CD14-positive monocyte (primary cell): ENCODE measurements at regions not wholly inside any gene's neighbourhood (a gene's known extent, or its start where the extent isn't known, plus 50 kb on each side); places are given as distances from the start of the nearest gene placed in this dataset.
"Not testable (repeated sequence)": the region's sequence is repeated elsewhere in the genome, so short reads cannot be mapped to it uniquely, and the experiment has no call there.

Experiments
- DNase-seq, 3 donors: peaks; one replicate each; pipeline ENCODE4 v3.0.0-alpha.2; 2011 to 2022
- H2AFZ ChIP-seq: 2 replicates; pipeline ENCODE4 v1.6.0; 2012; ENCODE audit warnings: mild to moderate bottlenecking, low read depth, low read length, inconsistent platforms; ENCODE audit not compliant: insufficient read depth, poor library complexity, severe bottlenecking
- H3K27ac ChIP-seq, 2 donors: 1 replicate in 1 of 2; 2 replicates in 1 of 2; pipeline ENCODE4 v1.5.1; 2012 to 2013; ENCODE audit warnings: low read length in 2 of 2, control low read depth in 1 of 2, inconsistent platforms in 1 of 2, low read depth in 1 of 2, mild to moderate bottlenecking in 1 of 2
- H3K27me3 ChIP-seq, 2 donors: one replicate each; pipeline versions ENCODE4 v1.6.0 to v1.6.1; 2011 to 2013; ENCODE audit warnings: low read length in 2 of 2; ENCODE audit not compliant: control insufficient read depth in 2 of 2, insufficient read depth in 2 of 2
- H3K36me3 ChIP-seq, 2 donors: replicated peaks in 1 of 2; 1 replicate in 1 of 2; 2 replicates in 1 of 2; pipeline versions ENCODE4 v1.5.1 to v1.6.1; 2012 to 2013; ENCODE audit warnings: low read length in 2 of 2, control low read depth in 1 of 2, inconsistent platforms in 1 of 2, mild to moderate bottlenecking in 1 of 2; ENCODE audit not compliant: insufficient read depth in 2 of 2, control insufficient read depth in 1 of 2
- H3K4me1 ChIP-seq, 2 donors: 1 replicate in 1 of 2; 2 replicates in 1 of 2; pipeline versions ENCODE4 v1.5.1 to v1.6.1; 2012 to 2013; ENCODE audit warnings: low read length in 2 of 2, control low read depth in 1 of 2, inconsistent platforms in 1 of 2, mild to moderate bottlenecking in 1 of 2, moderate library complexity in 1 of 2; ENCODE audit not compliant: insufficient read depth in 2 of 2, control insufficient read depth in 1 of 2
- H3K4me2 ChIP-seq: replicated peaks from 2 replicates; pipeline ENCODE3; 2012; ENCODE audit warnings: low read length, moderate library complexity, mild to moderate bottlenecking; ENCODE audit not compliant: poor library complexity, severe bottlenecking; ENCODE audit errors: extremely low read depth
- H3K4me3 ChIP-seq, 3 experiments: fragments of 200-600 bp in 1 of 3; sonication (generic) in 1 of 3; replicated peaks in 1 of 3; 1 replicate in 2 of 3; 2 replicates in 1 of 3; pipeline ENCODE4 v1.5.1; 2011 to 2013; ENCODE audit warnings: low read length in 3 of 3, mild to moderate bottlenecking in 3 of 3, control low read depth in 2 of 3, low read depth in 2 of 3, inconsistent platforms in 1 of 3, moderate library complexity in 1 of 3
- H3K79me2 ChIP-seq: 2 replicates; pipeline ENCODE4 v1.6.0; 2012; ENCODE audit warnings: mild to moderate bottlenecking, control low read depth, inconsistent platforms, low read length, moderate library complexity; ENCODE audit not compliant: insufficient read depth
- H3K9ac ChIP-seq: 2 replicates; pipeline ENCODE4 v1.6.0; 2017; ENCODE audit warnings: low read length, mild to moderate bottlenecking; ENCODE audit not compliant: insufficient read depth, poor library complexity, severe bottlenecking
- H3K9me3 ChIP-seq, 2 donors: replicated peaks in 1 of 2; 1 replicate in 1 of 2; 2 replicates in 1 of 2; pipeline versions ENCODE4 v1.5.1 to v1.6.1; 2012 to 2013; ENCODE audit warnings: low read length in 2 of 2, control low read depth in 1 of 2; ENCODE audit not compliant: control insufficient read depth in 1 of 2, insufficient read depth in 1 of 2
- H4K20me1 ChIP-seq: 2 replicates; pipeline ENCODE4 v1.6.0; 2012; ENCODE audit warnings: mild to moderate bottlenecking, low read length, control low read depth, moderate library complexity; ENCODE audit not compliant: insufficient read depth
- H3K27ac Mint-ChIP-seq, 7 donors: one replicate each; pipeline ENCODE4 v1.8.0; 2020; ENCODE audit warnings: mild to moderate bottlenecking in 7 of 7, mixed read lengths in 7 of 7, moderate library complexity in 6 of 7, inconsistent platforms in 2 of 7
- H3K27me3 Mint-ChIP-seq, 3 donors: one replicate each; pipeline ENCODE4 v1.8.0; 2021 to 2022; ENCODE audit warnings: low read depth in 3 of 3, mild to moderate bottlenecking in 3 of 3, mixed read lengths in 3 of 3, moderate library complexity in 3 of 3, inconsistent platforms in 1 of 3
- H3K36me3 Mint-ChIP-seq, 2 donors: one replicate each; pipeline ENCODE4 v1.8.0; 2020; ENCODE audit warnings: mixed read lengths in 2 of 2, inconsistent platforms in 1 of 2, mild to moderate bottlenecking in 1 of 2
- H3K4me1 Mint-ChIP-seq: one replicate; pipeline ENCODE4 v1.8.0; 2020; ENCODE audit warnings: mild to moderate bottlenecking, mixed read lengths
- H3K4me3 Mint-ChIP-seq, 2 donors: one replicate each; pipeline ENCODE4 v1.8.0; 2020; ENCODE audit warnings: mild to moderate bottlenecking in 2 of 2, mixed read lengths in 2 of 2, moderate library complexity in 1 of 2
- H3K9me3 Mint-ChIP-seq, 7 donors: one replicate each; pipeline ENCODE4 v1.8.0; 2020 to 2022; ENCODE audit warnings: mixed read lengths in 7 of 7, mild to moderate bottlenecking in 6 of 7, moderate library complexity in 6 of 7, inconsistent platforms in 2 of 7
- CTCF ChIP-seq: fragments of 200-600 bp; IDR thresholded peaks from one replicate; pipeline ENCODE4 v1.8.0; 2022; ENCODE audit warnings: antibody characterized with exemption, mild to moderate bottlenecking
- WGBS: methylation state at CpG from one replicate; pipeline ENCODE4 v1.1.5; 2013; ENCODE audit warnings: missing lambda C conversion rate; ENCODE audit not compliant: insufficient coverage; 5-methylcytosine and 5-hydroxymethylcytosine counted together
- intact Hi-C, 2 donors: fragments of 100-400 bp; cut with micrococcal nuclease; formaldehyde crosslinking; loops; one replicate each; pipeline versions ENCODE4 v1.15.0 to v1.15.1; 2023

GRCh38 chr22:25478528-25478927, 85.9 kb upstream of the GRK3 start:
- no peak overlapping the region for H3K9ac ChIP-seq
- Mint-ChIP-seq H3K36me3 (peaks cover 22 to 33% of the 10 kb centered on the region in 2 donors), H3K4me1 (peaks cover 6% of the 10 kb centered on the region), H3K4me3 (no peak overlapping the region), H3K27me3 (no peaks in the 10 kb centered on the region), H3K27ac (no peak overlapping the region), H3K9me3 (peaks cover 0 to 10% (median 6%) of the 10 kb centered on the region in 7 donors)
- no peak for DNase-seq
- intact Hi-C loops: no loop called here
- H3K4me3 ChIP-seq: no peak overlapping the region
- no peaks in the 10 kb centered on the region for H4K20me1 ChIP-seq
- no peaks in the 10 kb centered on the region for H3K27me3 ChIP-seq
- WGBS: 80% methylated on average over 1 of the region's 2 CpGs
- H2AFZ ChIP-seq: no peak overlapping the region
- peaks cover 0 to 9% of the 10 kb centered on the region in 2 donors for H3K9me3 ChIP-seq
- no peak overlapping the region for H3K4me2 ChIP-seq
- no peaks in the 10 kb centered on the region for H3K4me1 ChIP-seq
- no peak for TF ChIP-seq CTCF
- peaks cover 2 to 24% of the 10 kb centered on the region in 2 donors for H3K36me3 ChIP-seq
- no peaks in the 10 kb centered on the region for H3K79me2 ChIP-seq
- no peak overlapping the region for H3K27ac ChIP-seq

- H4K20me1 ChIP-seq, H3K27me3 Mint-ChIP-seq, intact Hi-C loops, H3K4me3 Mint-ChIP-seq, H3K27ac Mint-ChIP-seq, H3K9ac ChIP-seq, H3K4me1 Mint-ChIP-seq, H3K9me3 Mint-ChIP-seq, H3K27ac ChIP-seq, H3K4me1 ChIP-seq, H3K9me3 ChIP-seq, H2AFZ ChIP-seq, H3K79me2 ChIP-seq, H3K4me3 ChIP-seq, H3K4me2 ChIP-seq, DNase-seq, H3K27me3 ChIP-seq: not testable (repeated sequence)
- H3K36me3 ChIP-seq: peaks cover 14 to 39% of the 10 kb centered on the region in 2 donors
- peaks cover 36 to 48% of the 10 kb centered on the region in 2 donors for H3K36me3 Mint-ChIP-seq
- WGBS: 93% methylated on average over 3 of the region's 5 CpGs
Observed at GRCh38 chr22:25480868-25481267, 83.6 kb upstream of the GRK3 start.
